Nephron progenitor cell (in vitro differentiated cells): ENCODE measurements at regions not wholly inside any gene's neighbourhood (a gene's known extent, or its start where the extent isn't known, plus 50 kb on each side); places are given as distances from the start of the nearest gene placed in this dataset.

Source experiments
- DNase-seq: peaks from one replicate; pipeline ENCODE4 v3.0.0; 2021
- H3K27ac Mint-ChIP-seq: 2 replicates; pipeline ENCODE4 v1.8.0; 2021; ENCODE audit warnings: mild to moderate bottlenecking, moderate library complexity, mixed read lengths
- H3K27me3 Mint-ChIP-seq: 2 replicates; pipeline ENCODE4 v1.8.0; 2021; ENCODE audit warnings: mild to moderate bottlenecking, low read depth, mixed read lengths; ENCODE audit not compliant: poor library complexity
- H3K36me3 Mint-ChIP-seq: 2 replicates; pipeline ENCODE4 v1.8.0; 2021; ENCODE audit warnings: low read depth, mixed read lengths
- H3K4me1 Mint-ChIP-seq: 2 replicates; pipeline ENCODE4 v1.8.0; 2021; ENCODE audit warnings: mixed read lengths
- H3K4me3 Mint-ChIP-seq: 2 replicates; pipeline ENCODE4 v1.8.0; 2021; ENCODE audit warnings: mild to moderate bottlenecking, moderate library complexity, mixed read lengths
- H3K9me3 Mint-ChIP-seq: 2 replicates; pipeline ENCODE4 v1.8.0; 2021; ENCODE audit warnings: mild to moderate bottlenecking, moderate library complexity, mixed read lengths
- TF ChIP-seq, protein P1 (sequence below): fragments of 200-600 bp; sonication (generic); IDR thresholded peaks from 2 replicates; pipeline ENCODE4 v1.5.0; 2021; ENCODE audit warnings: antibody characterized with exemption

DNA sequence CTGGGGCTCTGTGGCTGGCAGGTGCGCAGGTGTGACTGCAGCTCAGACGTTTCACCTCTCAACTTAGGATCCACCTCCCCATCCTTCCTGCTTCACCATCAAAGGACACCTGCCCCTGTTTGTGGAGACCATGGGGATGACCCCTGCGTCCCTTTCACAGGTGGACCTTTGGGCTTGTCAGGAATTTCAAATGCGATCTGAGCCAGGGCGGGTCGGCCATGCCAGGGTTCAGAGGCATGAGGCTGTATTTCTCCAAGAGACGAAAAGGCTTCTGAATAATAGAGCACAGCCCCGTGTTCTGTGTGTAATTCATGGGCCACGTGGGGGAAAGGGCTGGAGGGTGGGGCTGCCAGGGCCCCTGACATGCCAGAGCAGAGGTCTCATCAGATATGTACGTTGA, 668.0 kb downstream of the BRD1 start:
- H3K36me3 Mint-ChIP-seq = no peaks in the 10 kb centered on the region
- TF ChIP-seq, protein P1, sequence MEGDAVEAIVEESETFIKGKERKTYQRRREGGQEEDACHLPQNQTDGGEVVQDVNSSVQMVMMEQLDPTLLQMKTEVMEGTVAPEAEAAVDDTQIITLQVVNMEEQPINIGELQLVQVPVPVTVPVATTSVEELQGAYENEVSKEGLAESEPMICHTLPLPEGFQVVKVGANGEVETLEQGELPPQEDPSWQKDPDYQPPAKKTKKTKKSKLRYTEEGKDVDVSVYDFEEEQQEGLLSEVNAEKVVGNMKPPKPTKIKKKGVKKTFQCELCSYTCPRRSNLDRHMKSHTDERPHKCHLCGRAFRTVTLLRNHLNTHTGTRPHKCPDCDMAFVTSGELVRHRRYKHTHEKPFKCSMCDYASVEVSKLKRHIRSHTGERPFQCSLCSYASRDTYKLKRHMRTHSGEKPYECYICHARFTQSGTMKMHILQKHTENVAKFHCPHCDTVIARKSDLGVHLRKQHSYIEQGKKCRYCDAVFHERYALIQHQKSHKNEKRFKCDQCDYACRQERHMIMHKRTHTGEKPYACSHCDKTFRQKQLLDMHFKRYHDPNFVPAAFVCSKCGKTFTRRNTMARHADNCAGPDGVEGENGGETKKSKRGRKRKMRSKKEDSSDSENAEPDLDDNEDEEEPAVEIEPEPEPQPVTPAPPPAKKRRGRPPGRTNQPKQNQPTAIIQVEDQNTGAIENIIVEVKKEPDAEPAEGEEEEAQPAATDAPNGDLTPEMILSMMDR = no peak
- peaks cover 20% of the 10 kb centered on the region for H3K27me3 Mint-ChIP-seq
- no peaks in the 10 kb centered on the region for H3K9me3 Mint-ChIP-seq
- H3K4me1 Mint-ChIP-seq = peaks cover 23% of the 10 kb centered on the region
- H3K27ac Mint-ChIP-seq = no peak overlapping the region
- DNase-seq = no peak
- H3K4me3 Mint-ChIP-seq = no peak overlapping the region

- TF ChIP-seq, protein P1 = no peak
- DNase-seq = no peak
- Mint-ChIP-seq H3K9me3 (no peaks in the 10 kb centered on the region), H3K36me3 (no peaks in the 10 kb centered on the region), H3K4me1 (peaks cover 29% of the 10 kb centered on the region), H3K27me3 (peaks cover 20% of the 10 kb centered on the region), H3K4me3 (no peak overlapping the region), H3K27ac (no peak overlapping the region)
These were observed 668.7 kb downstream of the BRD1 start for GRCh38 chr22:49158741-49159564.

DNA sequence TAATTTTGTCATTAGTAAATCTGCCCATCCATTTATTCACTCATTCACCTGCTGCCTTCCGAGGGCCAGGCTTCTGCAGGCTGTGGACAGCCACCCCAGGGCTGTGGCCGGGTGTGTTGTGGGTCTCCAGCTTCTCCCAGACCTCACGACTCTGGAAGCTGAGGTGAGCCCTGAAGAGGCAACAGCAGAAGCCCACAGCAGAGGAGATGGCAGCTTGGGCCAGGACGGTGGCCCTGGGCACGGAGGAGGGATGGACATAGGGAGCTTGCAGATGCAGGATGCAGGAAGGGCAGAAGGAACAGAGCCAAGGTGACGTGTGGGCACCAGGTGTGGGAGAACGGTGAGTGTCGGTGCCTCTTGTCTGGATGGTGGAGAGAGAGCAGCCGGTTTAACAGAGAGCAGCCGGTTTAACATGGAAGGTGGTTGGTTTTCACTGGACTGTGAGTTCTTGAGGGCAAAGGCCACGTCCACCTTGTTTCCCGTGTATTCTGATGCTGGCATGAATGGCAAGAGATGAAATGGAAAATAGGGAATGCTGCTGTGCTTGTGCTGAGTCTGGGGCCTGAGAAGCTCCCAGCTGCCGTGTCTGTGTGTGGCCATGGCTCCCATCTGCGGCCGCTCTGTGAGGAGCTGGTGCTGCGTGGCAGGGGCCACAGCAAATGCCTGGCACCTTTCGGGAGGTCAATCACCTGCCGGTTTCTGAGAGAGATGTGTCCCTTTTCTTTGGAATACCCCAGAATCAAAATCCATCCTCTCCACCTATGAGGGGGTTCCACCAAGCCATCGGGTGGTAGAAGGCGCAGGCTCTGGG, 669.9 kb downstream of the BRD1 start:
- Mint-ChIP-seq H3K9me3 (no peaks in the 10 kb centered on the region), H3K4me1 (peaks cover 40% of the 10 kb centered on the region), H3K27me3 (peaks cover 20% of the 10 kb centered on the region), H3K36me3 (no peaks in the 10 kb centered on the region), H3K4me3 (no peak overlapping the region), H3K27ac (no peak overlapping the region)
- TF ChIP-seq, protein P1 = no peak
- no peak for DNase-seq

DNA sequence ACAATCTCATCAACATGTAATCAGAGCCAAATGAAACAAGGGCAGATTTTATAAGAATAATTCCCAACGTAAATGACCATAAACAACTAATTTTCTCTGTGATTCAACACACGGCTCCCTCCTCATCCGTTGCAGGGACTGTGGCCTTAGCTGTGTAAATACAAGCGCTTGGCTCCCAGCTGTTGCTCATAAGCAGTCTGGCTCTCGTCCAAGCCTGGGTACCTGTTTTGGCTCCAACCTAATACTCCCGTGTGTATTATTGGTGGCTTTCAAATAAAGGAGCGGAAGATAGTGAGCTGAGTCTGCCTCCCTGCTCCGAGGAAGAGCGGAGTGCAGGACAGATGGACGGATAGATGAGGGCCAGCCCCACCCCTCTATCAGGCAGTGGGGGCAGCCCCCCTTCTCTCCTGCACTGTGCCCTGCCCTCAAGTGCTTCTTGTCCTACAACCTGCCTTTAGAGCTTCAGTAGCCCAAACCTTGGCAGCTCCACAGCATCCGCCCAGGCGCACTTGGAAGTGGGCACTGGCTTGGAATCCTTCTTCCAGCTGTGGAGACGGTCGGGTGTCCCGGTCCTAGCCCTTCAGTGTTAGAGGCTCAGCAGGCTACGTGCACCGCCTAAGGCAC, 670.9 kb downstream of the BRD1 start:
- TF ChIP-seq, protein P1 = no peak
- no peak for DNase-seq
- H3K4me3 Mint-ChIP-seq = no peak overlapping the region
- H3K27me3 Mint-ChIP-seq = peaks cover 20% of the 10 kb centered on the region
- H3K4me1 Mint-ChIP-seq = peaks cover 48% of the 10 kb centered on the region
- H3K36me3 Mint-ChIP-seq = no peaks in the 10 kb centered on the region
- no peak overlapping the region for H3K27ac Mint-ChIP-seq
- H3K9me3 Mint-ChIP-seq = no peaks in the 10 kb centered on the region

GRCh38 chr22:49155770-49156580, 671.7 kb downstream of the BRD1 start:
- Mint-ChIP-seq H3K27me3 (peaks cover 20% of the 10 kb centered on the region), H3K27ac (no peak overlapping the region)

More at GRCh38 chr22:49155770-49156580, 671.7 kb downstream of the BRD1 start:
- no peaks in the 10 kb centered on the region for H3K9me3 Mint-ChIP-seq
- no peaks in the 10 kb centered on the region for H3K36me3 Mint-ChIP-seq
- no peak for DNase-seq
- TF ChIP-seq, protein P1 = no peak
- peaks cover 56% of the 10 kb centered on the region for H3K4me1 Mint-ChIP-seq
- H3K4me3 Mint-ChIP-seq = no peak overlapping the region
